GM12864 (cell line): ENCODE measurements at regions not wholly inside any gene's neighbourhood (a gene's known extent, or its start where the extent isn't known, plus 50 kb on each side); places are given as distances from the start of the nearest gene placed in this dataset.

Experiments used
- DNase-seq: peaks from one replicate; pipeline ENCODE4 v3.0.0-alpha.2; 2011; ENCODE audit warnings: low read depth
- H3K4me3 ChIP-seq: 2 replicates; pipeline ENCODE4 v1.5.1; 2011; ENCODE audit warnings: mild to moderate bottlenecking, low read depth, low read length, control low read depth
- CTCF ChIP-seq: IDR thresholded peaks from 2 replicates; pipeline ENCODE4 v1.5.1; 2011; ENCODE audit warnings: low read depth, mild to moderate bottlenecking, moderate library complexity, low read length, control low read depth, inconsistent platforms; ENCODE audit errors: missing control alignments

DNA sequence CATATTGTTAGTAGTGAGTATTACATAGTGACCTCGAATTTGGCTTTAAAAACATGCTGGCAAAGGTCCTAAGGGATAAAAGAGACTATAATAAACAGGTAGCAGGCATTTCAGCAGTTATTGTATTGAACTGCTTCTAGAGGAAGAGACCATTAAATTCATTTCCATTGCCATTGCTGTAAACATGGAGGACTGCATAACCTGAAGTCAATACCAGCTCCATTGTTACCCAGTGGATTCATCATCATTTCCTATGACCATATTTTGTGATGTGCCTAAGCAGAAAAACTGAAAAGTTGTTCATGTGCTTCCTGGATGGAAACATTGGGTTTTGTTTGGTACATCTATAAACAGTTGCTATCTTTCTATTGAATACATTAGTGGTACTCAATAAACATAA, 482.5 kb upstream of the UBE2E2 start:
- no peak overlapping the region for H3K4me3 ChIP-seq
- no peak for TF ChIP-seq CTCF
- DNase-seq = no peak

- H3K4me3 ChIP-seq = no peak overlapping the region
- no peak for TF ChIP-seq CTCF
- no peak for DNase-seq
Measured at GRCh38 chr3:22724420-22724819, 478.7 kb upstream of the UBE2E2 start.

DNA sequence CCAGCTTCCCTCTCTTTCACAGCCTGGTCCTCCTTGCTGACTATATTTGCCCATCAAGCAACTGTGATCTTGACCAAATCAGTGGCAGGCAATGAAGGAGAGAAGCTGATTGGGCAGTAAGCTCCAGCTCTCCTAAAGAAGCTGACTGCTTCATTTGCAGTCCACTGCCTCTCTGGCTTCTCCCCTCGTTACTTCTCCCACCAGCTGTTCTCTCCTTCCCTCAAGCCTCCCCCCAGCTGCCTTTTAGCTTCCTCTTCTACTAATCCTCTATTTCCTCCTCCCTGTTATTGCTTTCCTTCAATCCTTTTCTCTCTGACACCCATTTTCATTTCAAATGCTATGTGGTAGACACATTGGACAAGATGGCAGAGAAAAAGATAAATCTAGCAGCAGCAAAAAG, 474.7 kb upstream of the UBE2E2 start:
- H3K4me3 ChIP-seq = no peak overlapping the region
- no peak for DNase-seq
- no peak for TF ChIP-seq CTCF

DNA sequence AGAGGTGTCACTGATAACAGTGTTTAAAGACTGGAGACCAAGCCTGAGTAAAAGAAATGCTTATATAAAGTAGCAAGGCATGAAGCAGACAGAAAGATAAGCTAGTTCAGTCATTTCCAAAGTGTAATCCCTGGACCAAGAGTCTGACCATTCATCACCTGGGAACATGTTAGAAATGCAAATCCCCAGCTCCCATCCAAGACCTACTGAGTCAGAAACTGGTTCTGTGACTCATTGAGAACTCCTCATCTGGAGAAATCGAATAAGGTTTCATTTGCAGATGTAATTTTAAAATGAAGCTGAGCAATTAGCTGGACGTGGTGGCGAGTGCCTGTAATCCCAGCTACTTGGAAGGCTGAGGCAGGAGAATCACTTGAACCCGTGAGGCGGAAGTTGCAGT, 473.9 kb upstream of the UBE2E2 start:
- no peak overlapping the region for H3K4me3 ChIP-seq
- DNase-seq = no peak
- no peak for TF ChIP-seq CTCF

GRCh38 chr3:22729981-22730380, 473.1 kb upstream of the UBE2E2 start:
- no peak overlapping the region for H3K4me3 ChIP-seq
- no peak for DNase-seq
- no peak for TF ChIP-seq CTCF

DNA sequence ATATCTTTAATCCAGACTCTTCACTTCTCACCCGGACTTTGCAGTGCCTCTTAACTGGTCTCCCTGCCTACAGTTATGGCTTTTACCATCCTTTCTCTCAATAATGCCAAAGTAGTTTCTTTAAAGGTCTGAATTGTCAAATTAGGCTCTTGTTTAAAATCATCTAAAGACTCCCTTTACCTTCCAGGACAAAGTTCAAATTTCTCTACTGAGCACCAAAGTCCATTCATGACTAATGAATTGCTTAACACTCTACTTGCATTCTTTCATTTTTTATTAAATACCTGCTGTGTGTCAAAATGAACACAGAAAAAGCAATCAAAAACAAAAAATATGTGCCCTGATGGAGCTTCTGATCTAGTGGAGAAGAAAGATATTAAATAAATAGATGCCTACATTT, 472.4 kb upstream of the UBE2E2 start:
- H3K4me3 ChIP-seq = no peak overlapping the region
- no peak for DNase-seq
- TF ChIP-seq CTCF = no peak

DNA sequence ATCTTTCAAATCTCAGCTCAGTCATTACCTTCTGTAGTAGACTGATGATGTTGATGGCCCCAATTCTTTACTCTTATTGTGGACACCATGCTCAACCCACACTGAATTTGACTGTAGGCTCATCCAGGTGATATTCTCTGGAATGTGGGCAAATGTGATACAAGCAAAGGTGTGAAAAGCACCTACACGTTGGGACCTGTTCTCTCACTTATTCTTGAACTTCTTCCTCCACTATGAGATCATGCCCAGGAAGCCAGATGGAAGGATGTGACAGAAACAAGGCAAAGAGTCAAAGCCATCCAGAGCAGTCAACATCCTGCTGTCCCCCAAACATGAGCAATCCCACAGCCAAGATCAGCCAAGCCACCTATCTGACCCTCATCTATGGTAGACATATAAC, 471.2 kb upstream of the UBE2E2 start:
- no peak for DNase-seq
- no peak for TF ChIP-seq CTCF
- no peak overlapping the region for H3K4me3 ChIP-seq
